Lung (tissue), 11 donors: ENCODE measurements at regions not wholly inside any gene's neighbourhood (a gene's known extent, or its start where the extent isn't known, plus 50 kb on each side); places are given as distances from the start of the nearest gene placed in this dataset.

Experiments
- ATAC-seq: fragments of 200-7000 bp; cut with Tn5 transposase; one replicate; pipeline ENCODE4 v1.9.1; 2020; ENCODE audit warnings: moderate number of reproducible peaks; ENCODE audit not compliant: insufficient read depth, low FRiP score
- DNase-seq, 3 donors: peaks; one replicate each; pipeline ENCODE4 v3.0.0-alpha.2; 2013 to 2017
- H3K27ac ChIP-seq, 2 donors: one replicate each; pipeline ENCODE4 v1.5.1; 2013; ENCODE audit warnings: mild to moderate bottlenecking in 2 of 2, moderate library complexity in 2 of 2, control low read depth in 1 of 2, inconsistent platforms in 1 of 2, low read depth in 1 of 2, low read length in 1 of 2
- H3K27me3 ChIP-seq, 3 donors: one replicate each; pipeline ENCODE4 v1.5.1; 2013; ENCODE audit warnings: low read length in 2 of 3; ENCODE audit not compliant: control insufficient read depth in 3 of 3, insufficient read depth in 3 of 3
- H3K36me3 ChIP-seq, 4 donors: one replicate each; pipeline ENCODE4 v1.5.1; 2013; ENCODE audit warnings: low read length in 4 of 4, mild to moderate bottlenecking in 1 of 4, moderate library complexity in 1 of 4; ENCODE audit not compliant: control insufficient read depth in 4 of 4, insufficient read depth in 4 of 4
- H3K4me1 ChIP-seq, 5 donors: one replicate each; pipeline ENCODE4 v1.5.1; 2013; ENCODE audit warnings: low read length in 5 of 5, mild to moderate bottlenecking in 2 of 5, moderate library complexity in 1 of 5; ENCODE audit not compliant: control insufficient read depth in 5 of 5, insufficient read depth in 5 of 5
- H3K4me3 ChIP-seq: one replicate; pipeline ENCODE4 v1.5.1; 2013; ENCODE audit warnings: mild to moderate bottlenecking, control low read depth, moderate library complexity
- H3K9ac ChIP-seq, 2 donors: one replicate each; pipeline ENCODE4 v1.5.1; 2013; ENCODE audit warnings: low read length in 2 of 2, control low read depth in 1 of 2; ENCODE audit not compliant: insufficient read depth in 1 of 2
- H3K9me3 ChIP-seq, 4 donors: one replicate each; pipeline ENCODE4 v1.5.1; 2013; ENCODE audit warnings: low read length in 3 of 4, mild to moderate bottlenecking in 1 of 4, moderate library complexity in 1 of 4; ENCODE audit not compliant: control insufficient read depth in 4 of 4, insufficient read depth in 3 of 4
- CTCF ChIP-seq: IDR thresholded peaks from 2 replicates; pipeline ENCODE4 v1.5.1; 2012; ENCODE audit warnings: mild to moderate bottlenecking; ENCODE audit errors: control extremely low read depth, extremely low read depth
- WGBS, 2 donors: extraction: QIAGEN DNeasy Blood & Tissue Kit; methylation state at CpG; one replicate each; pipeline ENCODE4 v1.1.7; 2013; 5-methylcytosine and 5-hydroxymethylcytosine counted together
- donor health status: control.
- donor health status: control.
- donor health status: Bipolar disorder and iron deficiency.
- donor health status: healthy.
- donor health status: DM: yes; HTN: yes; CAD: no.

GRCh38 chr5:56480078-56480704, 247.1 kb upstream of the ANKRD55 start:
- no peak for TF ChIP-seq CTCF
- DNase-seq, result peak in 2 of 3 donors; percentile 44 to 72
- ATAC-seq, result no peak

DNA sequence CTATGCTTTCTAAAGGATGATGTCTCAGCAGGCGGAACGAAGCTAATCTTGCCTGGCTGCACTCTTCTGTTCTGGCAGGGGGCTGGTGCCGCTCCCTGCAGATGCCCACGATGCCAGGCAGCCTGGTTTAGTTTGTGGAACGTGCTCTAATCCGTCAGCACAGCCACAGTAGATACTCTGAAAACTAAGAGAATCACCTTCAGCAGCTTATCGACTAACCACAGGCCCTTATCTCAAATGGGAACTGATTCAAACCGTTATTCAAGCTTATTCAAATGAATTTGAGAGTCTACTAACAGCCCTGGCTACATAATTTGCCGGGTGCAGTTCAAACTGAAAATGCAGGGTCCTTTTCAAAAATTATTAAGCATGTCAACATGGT, 246.6 kb upstream of the ANKRD55 start:
- peaks cover 0 to 51% (median 9%) of the 10 kb centered on the region in 5 donors for H3K4me1 ChIP-seq
- no peak for TF ChIP-seq CTCF
- H3K4me3 ChIP-seq, result no peak overlapping the region
- WGBS, 2 donors, result 67 to 70% methylated on average over 9 of the region's 9 CpGs
- no peaks in the 10 kb centered on the region for H3K27me3 ChIP-seq
- no peak for ATAC-seq
- DNase-seq, result peak in 1 of 3 donors; percentile 26
- H3K9me3 ChIP-seq, result peaks cover 0 to 1% (median 0%) of the 10 kb centered on the region in 4 donors
- no peaks in the 10 kb centered on the region for H3K36me3 ChIP-seq
- H3K9ac ChIP-seq, result peak overlapping the region in 1 of 2 donors; percentile 83
- H3K27ac ChIP-seq, result peak overlapping the region; percentile 70 to 90

More at GRCh38 chr5:56480078-56480704, 247.1 kb upstream of the ANKRD55 start:
- Histone ChIP-seq H3K4me3 (no peak overlapping the region), H3K9ac (peak overlapping the region; percentile 65 to 83), H3K36me3 (no peaks in the 10 kb centered on the region), H3K9me3 (peaks cover 0 to 1% (median 0%) of the 10 kb centered on the region in 4 donors), H3K27me3 (no peaks in the 10 kb centered on the region), H3K27ac (peak overlapping the region; percentile 70 to 90), H3K4me1 (peaks cover 0 to 51% (median 9%) of the 10 kb centered on the region in 5 donors)
- 46 to 60% methylated on average over 15 of the region's 15 CpGs for WGBS, 2 donors

- TF ChIP-seq CTCF, result no peak
- Histone ChIP-seq H3K27ac (no peak overlapping the region), H3K9ac (no peak overlapping the region), H3K4me3 (no peak overlapping the region), H3K27me3 (no peaks in the 10 kb centered on the region), H3K4me1 (peaks cover 0 to 51% (median 9%) of the 10 kb centered on the region in 5 donors), H3K9me3 (peaks cover 0 to 1% (median 0%) of the 10 kb centered on the region in 4 donors), H3K36me3 (no peaks in the 10 kb centered on the region)
- 90 to 91% methylated on average over 3 of the region's 3 CpGs for WGBS, 2 donors
- no peak for ATAC-seq
- DNase-seq, result no peak
Measured at GRCh38 chr5:56479126-56479525, 246.0 kb upstream of the ANKRD55 start.

GRCh38 chr5:56478062-56478461, 244.9 kb upstream of the ANKRD55 start:
- H3K4me3 ChIP-seq, result no peak overlapping the region
- no peak overlapping the region for H3K27ac ChIP-seq
- H3K4me1 ChIP-seq, result peaks cover 0 to 51% (median 9%) of the 10 kb centered on the region in 5 donors
- H3K27me3 ChIP-seq, result no peaks in the 10 kb centered on the region
- no peak overlapping the region for H3K9ac ChIP-seq
- no peak for TF ChIP-seq CTCF
- peaks cover 0 to 1% (median 0%) of the 10 kb centered on the region in 4 donors for H3K9me3 ChIP-seq
- WGBS, 2 donors, result 96 to 99% methylated on average over 3 of the region's 3 CpGs
- no peaks in the 10 kb centered on the region for H3K36me3 ChIP-seq
- ATAC-seq, result no peak
- no peak for DNase-seq
